Hematopoietic multipotent progenitor cell (in vitro differentiated cells): ENCODE measurements at regions not wholly inside any gene's neighbourhood (a gene's known extent, or its start where the extent isn't known, plus 50 kb on each side); places are given as distances from the start of the nearest gene placed in this dataset.
"Not testable (repeated sequence)": the region's sequence is repeated elsewhere in the genome, so short reads cannot be mapped to it uniquely, and the experiment has no call there.

Experiments
- DNase-seq, 3 donors: peaks; one replicate each; pipeline ENCODE4 v3.0.0-alpha.2; 2011 to 2015; ENCODE audit warnings: low read depth in 2 of 3, low spot score in 2 of 3

GRCh38 chr6:134447423-134447822, 129.5 kb upstream of the SGK1 start:
- DNase-seq: no peak

DNA sequence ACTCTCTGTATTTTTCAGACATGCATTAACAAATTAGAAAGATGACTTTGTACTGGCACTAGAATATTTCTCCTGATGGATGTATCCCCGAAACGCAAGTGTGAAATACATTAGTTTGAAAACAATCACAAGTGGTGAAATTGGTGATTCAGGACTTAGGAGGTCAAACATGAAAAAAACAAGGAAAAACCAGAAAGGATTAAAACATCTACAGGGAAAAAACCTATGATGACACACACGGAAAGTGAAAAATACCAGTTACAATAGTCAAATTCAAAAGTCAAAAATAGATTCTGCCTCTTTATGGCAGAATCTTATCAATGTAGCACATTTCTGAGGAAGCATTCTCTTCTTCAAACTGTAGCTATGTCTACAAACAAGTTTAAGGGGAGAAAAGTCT, 129.0 kb upstream of the SGK1 start:
- no peak for DNase-seq

- DNase-seq: no peak
Measured at GRCh38 chr6:134446218-134446848, 128.4 kb upstream of the SGK1 start.

- no peak for DNase-seq
Measured at GRCh38 chr6:134443009-134443408, 125.1 kb upstream of the SGK1 start.

- no peak for DNase-seq
Measured at GRCh38 chr6:134442073-134442472, 124.2 kb upstream of the SGK1 start.

DNA sequence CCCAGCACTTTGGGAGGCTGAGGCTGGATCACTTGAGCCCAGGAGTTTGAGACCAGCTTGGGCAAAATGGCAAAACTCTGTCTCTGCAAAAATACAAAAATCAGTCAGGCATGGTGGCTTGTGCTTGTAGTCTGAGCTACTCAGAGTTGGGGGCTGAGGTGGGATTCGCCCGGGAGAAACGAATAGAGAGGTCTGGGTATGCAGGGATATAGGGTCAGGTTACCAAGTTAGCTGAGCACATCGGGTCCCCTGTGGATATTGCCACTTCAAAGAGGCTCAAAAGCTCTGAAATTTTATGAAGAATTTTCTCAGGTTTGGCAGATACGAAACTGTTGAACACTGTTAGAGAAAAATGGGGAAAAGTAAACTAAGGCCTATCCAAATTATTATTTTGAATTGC, 120.9 kb upstream of the SGK1 start:
- no peak for DNase-seq

DNA sequence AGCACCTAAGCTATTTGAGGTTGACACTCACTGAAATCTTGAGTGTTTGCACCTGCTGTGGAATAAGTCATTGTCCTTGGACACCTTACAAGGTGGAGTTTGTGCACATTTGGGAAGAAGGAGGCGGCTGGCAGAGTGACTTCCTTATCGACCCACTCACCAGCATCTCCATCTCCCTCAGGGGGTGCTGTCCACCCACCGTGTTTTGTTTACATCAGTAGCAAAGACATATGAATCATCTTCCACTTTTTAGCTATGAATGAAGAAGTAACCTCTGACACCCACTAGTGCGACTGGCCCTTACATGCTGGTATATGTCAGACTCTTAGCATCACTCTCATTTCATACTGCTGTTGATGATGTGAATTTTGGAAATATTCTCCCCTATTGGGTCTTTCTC, 119.5 kb upstream of the SGK1 start:
- DNase-seq: peak in 2 of 3 donors; percentile 13 to 34

GRCh38 chr6:134436950-134437349, 119.0 kb upstream of the SGK1 start:
- no peak for DNase-seq

DNA sequence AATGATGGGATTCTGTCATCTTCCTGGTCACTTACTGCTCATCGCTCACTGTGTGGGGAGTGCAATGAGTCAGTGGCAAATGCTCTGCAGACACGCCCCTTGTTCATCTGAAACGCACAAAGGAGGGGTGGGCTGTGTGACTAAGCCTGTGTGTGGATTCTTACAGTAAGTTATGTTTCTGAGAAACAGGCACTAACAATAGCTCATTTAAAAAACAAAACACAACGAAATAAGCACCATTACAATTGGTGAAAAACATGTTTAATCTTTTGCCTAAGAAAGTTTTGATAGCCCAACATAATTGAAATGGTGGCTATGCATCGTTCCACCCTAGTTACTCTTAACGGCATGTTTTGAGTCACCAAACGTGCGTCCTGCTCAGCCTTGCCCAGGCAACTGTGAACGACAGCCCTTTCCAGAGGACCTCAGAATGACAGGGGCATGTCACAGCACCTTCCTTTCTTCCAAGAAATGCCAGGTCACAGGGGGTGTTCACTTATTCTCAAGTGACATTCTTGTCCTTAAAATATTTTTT, 118.4 kb upstream of the SGK1 start:
- DNase-seq: peak in 1 of 3 donors; percentile 5

DNA sequence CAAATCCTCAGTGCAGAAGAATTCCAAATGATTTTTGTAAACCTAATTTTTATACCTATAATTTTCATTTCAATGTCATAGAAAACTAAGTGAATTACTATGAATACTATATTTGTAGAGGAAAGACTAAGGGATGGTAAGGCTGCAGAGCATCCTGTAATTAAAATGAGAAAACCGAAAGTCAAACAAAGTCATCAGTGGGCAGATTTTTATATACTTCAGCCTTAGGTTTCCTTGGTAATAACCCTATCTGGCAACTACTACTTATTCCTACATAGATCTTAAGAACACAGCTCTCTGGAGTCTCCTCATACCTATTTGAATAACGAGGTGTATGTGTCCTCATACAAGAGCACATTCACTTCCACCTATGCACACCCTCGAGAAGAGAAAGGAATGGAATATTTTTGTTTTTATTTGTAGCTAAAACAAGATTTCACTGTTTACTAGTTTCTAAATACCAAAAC, 117.9 kb upstream of the SGK1 start:
- no peak for DNase-seq

DNA sequence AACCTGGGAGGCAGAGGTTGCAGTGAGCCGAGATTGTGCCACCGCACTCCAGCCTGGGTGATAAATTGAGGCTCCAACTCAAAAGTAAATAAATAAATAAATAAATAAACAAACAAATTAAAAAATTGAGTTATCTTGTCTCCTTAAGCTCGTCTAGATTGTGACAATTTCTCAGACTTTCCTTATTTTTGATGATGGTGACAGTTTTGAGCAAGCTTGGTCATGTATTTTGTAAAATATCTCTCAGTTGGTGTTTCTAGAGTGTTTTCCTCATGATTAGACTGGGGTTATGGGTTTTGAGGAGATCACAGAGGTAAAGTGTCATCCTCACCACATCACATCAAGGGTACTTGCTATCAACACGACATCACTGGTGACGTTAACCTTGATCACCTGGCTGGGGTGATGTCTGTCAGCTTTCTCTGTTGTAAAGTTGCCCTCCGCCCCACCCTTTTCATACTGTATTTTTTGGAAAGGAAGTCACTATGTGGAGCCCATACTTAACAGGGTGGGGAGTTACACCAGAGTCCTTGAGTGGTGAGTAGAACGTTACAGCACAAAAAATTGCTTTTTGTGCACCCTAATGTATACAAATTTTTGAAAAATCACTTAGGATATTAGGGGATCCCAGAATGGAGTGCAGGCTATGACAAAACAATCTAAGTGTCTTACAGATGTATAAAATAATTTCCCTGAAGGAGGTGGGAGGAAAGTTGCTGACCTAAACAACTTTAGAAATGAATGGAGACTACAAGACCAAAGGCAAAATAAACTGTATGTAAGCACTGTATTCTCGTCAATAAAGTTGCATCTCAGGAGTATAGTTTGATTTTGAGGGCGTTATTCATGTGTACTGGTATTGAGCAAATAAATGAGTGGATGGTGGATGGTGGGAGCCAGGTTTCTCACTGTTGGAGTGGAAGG, 116.4 kb upstream of the SGK1 start:
- no peak for DNase-seq

- no peak for DNase-seq
Measured at GRCh38 chr6:134432036-134432435, 114.1 kb upstream of the SGK1 start.

- no peak for DNase-seq
Measured at GRCh38 chr6:134431421-134431859, 113.5 kb upstream of the SGK1 start.

- no peak for DNase-seq
Measured at GRCh38 chr6:134429861-134430380, 112.0 kb upstream of the SGK1 start.

GRCh38 chr6:134427721-134428120, 109.8 kb upstream of the SGK1 start:
- no peak for DNase-seq

DNA sequence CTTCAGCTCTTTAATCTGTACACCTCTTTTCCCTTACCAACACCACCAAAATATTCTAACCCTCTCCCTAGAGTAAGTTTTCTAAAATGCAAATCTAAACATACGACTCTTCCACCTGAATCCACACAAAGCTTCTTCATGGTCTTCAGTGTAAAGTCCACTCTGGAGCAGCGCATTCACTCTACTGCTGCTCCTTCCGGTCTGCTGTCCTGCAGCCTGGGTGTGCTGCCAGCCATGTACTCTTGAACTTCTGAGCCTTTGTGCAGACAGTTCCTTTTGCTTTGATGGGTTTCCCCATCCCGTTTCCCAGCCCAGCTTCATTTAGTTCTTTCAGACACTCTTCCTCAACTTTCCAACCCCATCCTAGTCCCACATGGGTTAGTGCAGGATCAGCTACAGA, 108.7 kb upstream of the SGK1 start:
- no peak for DNase-seq

DNA sequence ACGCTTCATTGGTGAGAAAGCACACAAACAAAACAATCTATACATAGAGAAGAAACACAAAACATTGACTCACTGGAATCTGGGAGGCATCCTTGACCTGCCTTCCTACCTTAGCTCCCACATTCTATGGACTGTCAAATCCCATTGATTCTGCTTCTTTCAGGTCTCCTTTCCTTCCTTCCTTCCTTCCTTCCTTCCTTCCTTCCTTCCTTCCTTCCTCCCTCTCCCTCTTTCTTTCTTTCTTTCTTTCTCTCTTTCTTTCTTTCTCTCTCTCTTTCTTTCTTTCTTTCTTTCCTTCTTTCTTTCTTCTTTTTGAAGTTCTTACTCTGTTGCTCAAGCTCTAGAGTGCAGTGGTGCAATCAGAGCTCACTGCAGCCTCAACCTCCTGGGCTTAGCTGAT, 108.0 kb upstream of the SGK1 start:
- not testable (repeated sequence) for DNase-seq

DNA sequence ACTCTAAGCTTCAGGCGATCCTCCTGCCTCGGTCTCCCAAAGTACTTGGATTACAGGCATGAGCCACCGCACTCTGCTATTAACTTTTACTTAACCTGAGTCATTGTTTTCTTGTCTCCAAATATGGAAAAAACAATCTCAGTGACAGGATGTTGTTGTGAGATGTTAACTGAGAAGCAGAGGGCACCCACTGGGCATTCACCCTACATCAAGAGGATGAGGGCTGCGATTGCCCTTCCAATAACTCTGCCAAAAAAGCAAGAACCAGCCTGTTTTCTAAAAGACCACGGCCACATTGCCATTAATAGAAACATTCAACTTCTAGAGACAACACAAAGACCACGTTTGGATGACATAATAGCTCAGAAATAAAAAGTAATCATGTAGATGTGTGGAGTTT, 107.6 kb upstream of the SGK1 start:
- no peak for DNase-seq

DNA sequence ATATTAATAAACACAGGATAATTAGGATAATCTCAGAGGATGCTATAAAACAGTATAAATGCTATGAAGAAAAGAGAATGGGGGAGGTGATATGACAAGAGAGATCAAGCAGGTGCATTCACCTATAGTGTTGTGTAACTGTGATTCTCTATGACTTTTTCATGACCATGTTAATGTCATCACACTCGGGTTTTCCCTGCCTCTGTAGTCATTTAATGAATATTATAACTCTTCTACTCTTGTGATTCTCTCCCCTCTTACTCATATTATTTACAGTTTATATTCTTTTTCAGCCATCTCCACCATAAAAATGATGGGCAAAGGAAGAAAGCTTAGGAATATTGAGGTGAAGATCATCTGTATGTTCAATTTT, 106.9 kb upstream of the SGK1 start:
- DNase-seq: no peak

DNA sequence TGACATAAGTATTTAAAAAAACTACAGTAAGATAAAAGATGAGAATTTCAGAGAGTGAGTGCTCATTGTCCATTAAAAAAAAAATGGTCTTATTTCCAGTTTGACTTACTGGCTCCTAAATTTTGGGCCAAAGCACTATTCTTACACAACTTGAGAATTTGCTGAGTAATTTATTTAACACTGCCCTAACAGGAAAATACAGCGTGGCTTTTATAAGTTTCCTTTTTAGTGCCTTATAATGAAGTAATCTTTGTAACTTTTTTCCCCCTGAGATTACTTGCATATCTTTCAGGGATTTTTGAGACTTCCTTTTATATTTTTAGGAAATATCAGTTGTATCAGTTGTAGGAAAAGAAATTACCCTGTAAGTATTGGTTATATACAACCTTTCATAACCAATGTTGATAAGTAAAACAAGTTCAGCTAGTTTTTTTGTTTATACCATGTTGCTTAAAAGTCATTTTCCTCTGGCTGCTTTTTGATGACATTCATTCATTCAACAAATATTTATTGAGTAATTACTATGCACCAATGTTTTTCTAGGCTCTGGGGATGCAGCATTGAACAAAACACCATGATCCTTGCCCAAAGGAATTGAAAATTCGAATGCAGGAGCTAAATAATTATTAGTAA, 106.4 kb upstream of the SGK1 start:
- DNase-seq: no peak
